ENCODE measurements at regions not wholly inside any gene's neighbourhood (a gene's known extent, or its start where the extent isn't known, plus 50 kb on each side); places are given as distances from the start of the nearest gene placed in this dataset.
A peak's percentile ranks its signal among the peaks of the same experiment; 100 is the strongest.

GRCh38 chr4:174586651-174587050, 64.4 kb upstream of the HPGD start:
- DNase-seq (ENCODE audit: low read depth): no peak

GRCh38 chr4:174583056-174583455, 60.8 kb upstream of the HPGD start:
- no peak for DNase-seq (ENCODE audit: low read depth)

GRCh38 chr4:174582463-174582862, 60.2 kb upstream of the HPGD start:
- no peak for DNase-seq (ENCODE audit: low read depth)

- no peak for DNase-seq (ENCODE audit: low read depth)
Measured at GRCh38 chr4:174581901-174582300, 59.6 kb upstream of the HPGD start.

- DNase-seq (ENCODE audit: low read depth): no peak
Measured at GRCh38 chr4:174580597-174580996, 58.3 kb upstream of the HPGD start.

- no peak for DNase-seq (ENCODE audit: low read depth)
Measured at GRCh38 chr4:174579421-174579820, 57.1 kb upstream of the HPGD start.

- peak; percentile 39 for DNase-seq (ENCODE audit: low read depth)
Measured at GRCh38 chr4:174578366-174578765, 56.1 kb upstream of the HPGD start.

- DNase-seq (ENCODE audit: low read depth): no peak
Measured at GRCh38 chr4:174575436-174575835, 53.1 kb upstream of the HPGD start.
